Ascending aorta (tissue), 2 donors: ENCODE measurements at regions not wholly inside any gene's neighbourhood (a gene's known extent, or its start where the extent isn't known, plus 50 kb on each side); places are given as distances from the start of the nearest gene placed in this dataset.

ENCODE experiments used
- DNase-seq, 2 donors: peaks; one replicate each; pipeline ENCODE4 v3.0.0-alpha.2; 2019; ENCODE audit warnings: low spot score in 2 of 2
- H3K27ac ChIP-seq, 2 donors: fragments of 200-600 bp; sonication (generic); one replicate each; pipeline ENCODE4 v1.5.1; 2016 to 2017; ENCODE audit warnings: mild to moderate bottlenecking in 1 of 2
- H3K27me3 ChIP-seq: fragments of 200-600 bp; sonication (generic); one replicate; pipeline ENCODE4 v1.5.1; 2017
- H3K36me3 ChIP-seq, 2 donors: fragments of 200-600 bp; sonication (generic); one replicate each; pipeline ENCODE4 v1.5.1; 2016
- H3K4me1 ChIP-seq, 2 donors: fragments of 200-600 bp; sonication (generic); one replicate each; pipeline ENCODE4 v1.5.1; 2016 to 2017; ENCODE audit warnings: mild to moderate bottlenecking in 1 of 2
- H3K4me3 ChIP-seq, 2 donors: fragments of 200-600 bp; sonication (generic); one replicate each; pipeline ENCODE4 v1.5.1; 2016 to 2017; ENCODE audit warnings: mild to moderate bottlenecking in 1 of 2
- H3K9me3 ChIP-seq, 2 donors: fragments of 200-600 bp; sonication (generic); one replicate each; pipeline ENCODE4 v1.5.1; 2016
- intact Hi-C: fragments of 100-400 bp; cut with DNase I; formaldehyde crosslinking; loops from one replicate; pipeline ENCODE4 v1.15.1; 2023
- TF ChIP-seq, protein P1 (sequence below), 3 experiments: fragments of 200-600 bp in 2 of 3; fragments of 450-650 bp in 1 of 3; sonication (generic) in 2 of 3; IDR thresholded peaks; one replicate each; pipeline ENCODE4 v1.5.1; 2016 to 2019; ENCODE audit warnings: antibody characterized with exemption in 3 of 3, mild to moderate bottlenecking in 1 of 3, moderate library complexity in 1 of 3

DNA sequence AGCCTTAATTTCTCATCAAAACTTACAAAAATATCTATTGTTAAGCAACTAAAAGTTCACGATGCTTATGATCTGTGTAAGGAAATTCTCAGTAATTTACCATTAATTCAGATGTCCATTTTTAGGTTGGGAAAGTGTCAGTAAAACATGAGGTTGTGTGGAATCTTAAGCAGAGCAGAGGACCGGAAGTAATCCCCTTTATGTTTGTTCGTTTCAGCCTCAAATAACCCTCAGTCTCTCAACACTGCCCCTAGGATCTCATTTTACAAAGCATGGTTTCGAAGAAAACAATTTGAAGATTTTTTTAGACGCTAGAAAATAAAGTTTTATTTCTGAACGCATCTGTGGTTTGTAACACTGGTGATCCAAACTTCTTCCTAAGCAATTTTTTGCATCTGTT lies 504.2 kb downstream of the MAT2B start:
- no peak overlapping the region for H3K4me3 ChIP-seq
- no peaks in the 10 kb centered on the region for H3K27me3 ChIP-seq
- no peak for DNase-seq
- no peaks in the 10 kb centered on the region for H3K36me3 ChIP-seq
- no peaks in the 10 kb centered on the region for H3K9me3 ChIP-seq
- TF ChIP-seq, protein P1, sequence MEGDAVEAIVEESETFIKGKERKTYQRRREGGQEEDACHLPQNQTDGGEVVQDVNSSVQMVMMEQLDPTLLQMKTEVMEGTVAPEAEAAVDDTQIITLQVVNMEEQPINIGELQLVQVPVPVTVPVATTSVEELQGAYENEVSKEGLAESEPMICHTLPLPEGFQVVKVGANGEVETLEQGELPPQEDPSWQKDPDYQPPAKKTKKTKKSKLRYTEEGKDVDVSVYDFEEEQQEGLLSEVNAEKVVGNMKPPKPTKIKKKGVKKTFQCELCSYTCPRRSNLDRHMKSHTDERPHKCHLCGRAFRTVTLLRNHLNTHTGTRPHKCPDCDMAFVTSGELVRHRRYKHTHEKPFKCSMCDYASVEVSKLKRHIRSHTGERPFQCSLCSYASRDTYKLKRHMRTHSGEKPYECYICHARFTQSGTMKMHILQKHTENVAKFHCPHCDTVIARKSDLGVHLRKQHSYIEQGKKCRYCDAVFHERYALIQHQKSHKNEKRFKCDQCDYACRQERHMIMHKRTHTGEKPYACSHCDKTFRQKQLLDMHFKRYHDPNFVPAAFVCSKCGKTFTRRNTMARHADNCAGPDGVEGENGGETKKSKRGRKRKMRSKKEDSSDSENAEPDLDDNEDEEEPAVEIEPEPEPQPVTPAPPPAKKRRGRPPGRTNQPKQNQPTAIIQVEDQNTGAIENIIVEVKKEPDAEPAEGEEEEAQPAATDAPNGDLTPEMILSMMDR (IDR thresholded peaks at IDR 0.05): no peak
- intact Hi-C loops: loop anchor here (10.0 kb wide), 1 partner anchor 495 kb away; no protein-coding TSS in a partner anchor
- H3K4me1 ChIP-seq: no peaks in the 10 kb centered on the region
- no peak overlapping the region for H3K27ac ChIP-seq

DNA sequence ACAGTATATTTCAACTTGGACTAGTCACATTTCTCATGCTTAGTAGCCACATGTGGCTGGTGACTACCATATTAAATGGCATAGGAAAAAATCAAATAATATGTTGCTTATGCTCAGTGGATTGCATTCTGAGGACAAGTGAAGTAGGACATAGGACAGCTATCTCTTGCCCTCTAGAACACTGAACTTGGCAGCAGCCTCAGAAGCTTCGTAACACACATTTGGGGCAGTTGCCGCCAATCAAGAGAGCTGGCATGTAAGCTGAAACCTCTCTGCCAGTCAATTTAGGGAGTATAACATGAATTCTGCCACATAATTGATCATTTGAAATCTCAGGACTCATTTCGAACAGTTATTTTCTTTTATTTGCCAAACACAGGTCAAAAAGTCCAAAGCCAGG lies 505.5 kb downstream of the MAT2B start:
- no peaks in the 10 kb centered on the region for H3K4me1 ChIP-seq
- DNase-seq: no peak
- no peaks in the 10 kb centered on the region for H3K9me3 ChIP-seq
- no peak overlapping the region for H3K27ac ChIP-seq
- H3K4me3 ChIP-seq: no peak overlapping the region
- TF ChIP-seq, protein P1 (IDR thresholded peaks at IDR 0.05): no peak
- intact Hi-C loops: loop anchor here (10.0 kb wide), 1 partner anchor 494 kb away; no protein-coding TSS in a partner anchor
- no peaks in the 10 kb centered on the region for H3K27me3 ChIP-seq
- H3K36me3 ChIP-seq: no peaks in the 10 kb centered on the region

DNA sequence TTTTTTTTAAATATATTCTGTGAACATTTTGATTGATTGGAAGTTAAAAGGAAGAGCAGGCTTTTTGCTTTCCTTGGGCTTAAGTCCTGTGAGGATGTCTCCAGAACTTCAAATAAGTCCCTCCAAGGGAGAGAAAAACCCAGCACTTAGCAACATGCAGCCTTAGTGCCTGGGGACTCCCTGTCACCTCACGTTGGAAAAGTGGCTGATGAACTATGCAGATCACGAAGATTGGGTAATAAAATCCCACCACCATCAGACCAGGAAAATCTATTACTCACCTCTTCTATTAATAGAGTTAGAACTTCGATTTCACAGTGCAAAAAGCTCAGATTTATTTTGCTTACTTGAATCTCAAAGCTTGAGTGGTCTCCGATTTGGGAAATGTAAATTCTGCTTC lies 507.0 kb downstream of the MAT2B start:
- no peaks in the 10 kb centered on the region for H3K4me1 ChIP-seq
- H3K4me3 ChIP-seq: no peak overlapping the region
- H3K27ac ChIP-seq: no peak overlapping the region
- H3K27me3 ChIP-seq: no peaks in the 10 kb centered on the region
- DNase-seq: no peak
- intact Hi-C loops: loop anchor here (10.0 kb wide), 1 partner anchor 492 kb away; no protein-coding TSS in a partner anchor
- TF ChIP-seq, protein P1 (IDR thresholded peaks at IDR 0.05): no peak
- no peaks in the 10 kb centered on the region for H3K36me3 ChIP-seq
- H3K9me3 ChIP-seq: no peaks in the 10 kb centered on the region

DNA sequence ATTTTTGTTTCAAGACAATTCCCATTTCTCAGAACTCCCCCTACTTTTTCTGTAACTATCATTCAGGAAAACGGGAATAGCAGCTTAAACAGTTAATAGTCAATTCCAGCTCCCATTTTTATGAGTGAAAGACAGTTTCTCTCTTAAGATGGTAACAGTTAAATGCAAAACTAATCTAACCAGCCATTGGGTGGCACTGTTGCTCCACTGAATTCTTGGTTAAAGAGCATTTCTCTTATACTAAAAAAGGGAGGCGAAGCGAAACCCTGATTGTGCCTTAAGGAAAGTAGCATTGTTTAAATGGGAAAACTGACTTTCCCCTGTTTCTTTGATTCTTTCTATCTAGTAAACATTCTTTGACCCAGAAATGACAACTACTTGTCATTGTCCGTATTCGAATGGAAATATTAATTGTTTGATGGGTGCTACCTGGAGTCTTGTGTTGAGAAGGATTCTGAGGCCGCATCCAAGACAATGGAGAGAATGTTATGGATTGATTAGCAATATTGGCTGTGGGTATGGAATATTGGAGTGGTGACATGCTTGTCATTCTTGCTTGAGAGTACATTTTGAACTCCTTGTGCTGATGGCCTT lies 507.8 kb downstream of the MAT2B start:
- intact Hi-C loops: loop anchor here (10.0 kb wide), 1 partner anchor 492 kb away; no protein-coding TSS in a partner anchor
- Histone ChIP-seq H3K27ac (no peak overlapping the region), H3K36me3 (no peaks in the 10 kb centered on the region), H3K4me3 (no peak overlapping the region), H3K27me3 (no peaks in the 10 kb centered on the region), H3K9me3 (no peaks in the 10 kb centered on the region), H3K4me1 (no peaks in the 10 kb centered on the region)
- no peak for DNase-seq
- TF ChIP-seq, protein P1 (IDR thresholded peaks at IDR 0.05): peak; percentile 28 to 50 (median 35)

DNA sequence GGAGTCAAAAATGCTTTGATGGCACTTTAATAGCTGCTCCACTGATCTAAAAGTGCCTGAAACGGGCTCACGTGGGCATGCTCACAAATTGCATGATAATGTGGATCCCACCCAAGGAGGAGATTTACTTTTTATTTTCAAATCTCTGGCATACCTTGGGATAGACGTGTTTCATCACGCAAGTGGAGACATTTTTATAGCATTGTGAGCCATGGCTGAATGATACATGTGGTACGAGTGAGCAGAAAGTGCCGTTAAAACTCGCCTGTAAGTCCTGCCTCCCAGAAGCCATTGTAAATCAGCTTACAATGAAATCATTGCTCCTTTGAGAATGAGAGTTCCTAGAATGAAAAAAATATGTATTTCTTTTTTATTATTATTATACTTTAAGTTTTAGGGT lies 514.7 kb downstream of the MAT2B start:
- Histone ChIP-seq H3K36me3 (no peaks in the 10 kb centered on the region), H3K27me3 (no peaks in the 10 kb centered on the region), H3K4me1 (no peaks in the 10 kb centered on the region), H3K27ac (no peak overlapping the region), H3K4me3 (no peak overlapping the region), H3K9me3 (no peaks in the 10 kb centered on the region)
- TF ChIP-seq, protein P1 (IDR thresholded peaks at IDR 0.05): no peak
- intact Hi-C loops: no loop called here
- no peak for DNase-seq

DNA sequence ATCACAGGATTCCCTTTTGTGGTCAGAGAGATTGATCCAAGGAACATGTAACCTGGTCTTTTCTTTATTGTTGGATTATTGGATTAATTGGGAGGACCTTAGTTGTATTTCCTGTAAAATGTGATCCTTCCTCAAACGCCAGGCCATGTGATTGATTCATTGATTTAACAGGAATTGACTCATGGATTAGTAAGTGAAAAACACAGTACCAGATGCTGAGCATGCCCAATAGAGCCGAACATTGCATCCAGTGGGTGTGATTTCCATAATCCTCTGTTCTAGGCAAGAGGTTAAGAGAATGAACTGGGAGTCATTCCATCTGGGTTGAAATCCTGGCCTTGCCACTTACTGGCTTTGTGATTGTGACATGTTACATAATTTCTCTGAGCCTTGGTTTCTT lies 522.3 kb downstream of the MAT2B start:
- Histone ChIP-seq H3K9me3 (no peaks in the 10 kb centered on the region), H3K27me3 (no peaks in the 10 kb centered on the region), H3K27ac (no peak overlapping the region), H3K4me1 (no peaks in the 10 kb centered on the region), H3K36me3 (no peaks in the 10 kb centered on the region), H3K4me3 (no peak overlapping the region)
- no peak for DNase-seq
- intact Hi-C loops: no loop called here
- TF ChIP-seq, protein P1 (IDR thresholded peaks at IDR 0.05): no peak
